ENCODE measurements at regions not wholly inside any gene's neighbourhood (a gene's known extent, or its start where the extent isn't known, plus 50 kb on each side); places are given as distances from the start of the nearest gene placed in this dataset.

DNA sequence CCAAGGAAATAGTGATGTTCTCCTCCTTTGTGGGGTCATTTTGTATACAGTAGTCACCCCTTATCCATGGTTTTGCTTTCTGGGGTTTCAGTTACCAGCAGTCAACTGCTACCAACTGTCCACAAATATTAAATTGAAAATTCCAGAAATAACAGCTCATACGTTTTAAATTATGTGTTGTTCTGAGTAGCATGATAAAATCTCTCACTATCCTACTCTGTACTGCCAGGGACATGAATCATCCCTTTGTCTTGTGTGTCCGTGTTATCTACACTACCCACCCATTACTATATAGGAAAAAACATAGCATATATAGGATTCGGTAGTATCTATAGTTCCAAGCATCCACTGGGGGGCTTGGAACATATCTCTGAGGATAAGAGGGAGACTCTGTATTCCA lies 120.9 kb upstream of the DCC start:
- ChIA-PET POLR2A (no interaction called here), CTCF (no interaction called here)
- TF ChIP-seq CTCF (IDR thresholded peaks at IDR 0.05; ENCODE audit: low read depth, low read length): no peak
- H3K27ac ChIP-seq (ENCODE audit: low read depth, low read length): no peak overlapping the region
- no peaks in the 10 kb centered on the region for H3K27me3 ChIP-seq (ENCODE audit: control insufficient read depth, insufficient read depth, low read length)
- H3K9me3 ChIP-seq (ENCODE audit: control insufficient read depth, insufficient read depth, low read length): no peaks in the 10 kb centered on the region
- DNase-seq (ENCODE audit: low read depth, low spot score): no peak
- H3K4me3 ChIP-seq (ENCODE audit: low read depth, low read length): no peak overlapping the region

DNA sequence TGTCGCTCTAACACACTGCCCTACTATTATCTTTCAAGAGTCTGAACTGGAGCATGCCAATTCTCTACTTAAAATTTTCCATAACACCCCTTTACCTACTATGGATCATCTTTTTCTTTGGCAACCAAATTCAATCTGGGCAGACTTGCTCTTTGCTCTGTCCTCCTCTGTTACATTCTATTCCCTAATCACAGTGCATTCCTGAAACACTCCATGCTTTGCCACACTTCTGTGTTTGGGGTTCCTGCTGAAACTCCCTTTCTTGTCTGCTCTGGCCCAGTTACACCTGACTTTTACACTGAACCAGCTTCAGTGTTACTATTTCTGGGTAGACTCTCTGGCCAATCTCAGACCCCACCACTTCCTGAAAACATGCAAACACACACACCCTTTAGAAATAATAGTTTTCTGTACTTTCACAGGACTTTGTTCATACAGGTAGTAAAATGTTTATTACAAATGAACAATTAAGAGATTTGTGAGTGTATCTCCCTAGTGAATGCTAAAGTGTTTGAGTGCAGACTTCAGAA lies 119.9 kb upstream of the DCC start:
- no peak for TF ChIP-seq CTCF (IDR thresholded peaks at IDR 0.05; ENCODE audit: low read depth, low read length)
- CTCF ChIA-PET: no interaction called here
- POLR2A ChIA-PET: no interaction called here
- H3K27ac ChIP-seq (ENCODE audit: low read depth, low read length): no peak overlapping the region
- DNase-seq (ENCODE audit: low read depth, low spot score): no peak
- H3K9me3 ChIP-seq (ENCODE audit: control insufficient read depth, insufficient read depth, low read length): no peaks in the 10 kb centered on the region
- no peaks in the 10 kb centered on the region for H3K27me3 ChIP-seq (ENCODE audit: control insufficient read depth, insufficient read depth, low read length)
- H3K4me3 ChIP-seq (ENCODE audit: low read depth, low read length): no peak overlapping the region

DNA sequence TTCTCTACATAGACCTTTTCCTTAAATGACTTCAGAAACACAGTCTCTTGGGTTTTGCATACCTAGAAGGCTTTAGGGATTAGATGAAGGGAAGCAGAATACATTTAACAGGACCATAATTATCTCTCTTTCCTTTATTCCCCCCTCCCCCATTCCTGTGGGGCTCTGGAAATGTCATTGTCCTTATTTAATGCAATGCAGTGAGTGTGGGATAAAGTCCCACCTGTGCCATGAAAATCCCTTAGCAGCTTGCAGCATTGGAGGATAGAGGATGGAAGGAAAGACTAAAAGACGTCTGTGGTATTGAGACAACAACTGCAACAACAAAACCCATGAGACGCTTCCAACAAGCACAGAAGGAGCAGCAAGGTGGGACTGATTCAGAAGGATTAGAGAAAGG lies 117.8 kb upstream of the DCC start:
- no peak for TF ChIP-seq CTCF (IDR thresholded peaks at IDR 0.05; ENCODE audit: low read depth, low read length)
- H3K27ac ChIP-seq (ENCODE audit: low read depth, low read length): no peak overlapping the region
- ChIA-PET POLR2A (no interaction called here), CTCF (no interaction called here)
- no peaks in the 10 kb centered on the region for H3K9me3 ChIP-seq (ENCODE audit: control insufficient read depth, insufficient read depth, low read length)
- DNase-seq (ENCODE audit: low read depth, low spot score): no peak
- no peaks in the 10 kb centered on the region for H3K27me3 ChIP-seq (ENCODE audit: control insufficient read depth, insufficient read depth, low read length)
- no peak overlapping the region for H3K4me3 ChIP-seq (ENCODE audit: low read depth, low read length)

GRCh38 chr18:52227536-52227935 lies 112.5 kb upstream of the DCC start:
- no peak overlapping the region for H3K4me3 ChIP-seq (ENCODE audit: low read depth, low read length)
- TF ChIP-seq CTCF (IDR thresholded peaks at IDR 0.05; ENCODE audit: low read depth, low read length): no peak
- H3K27ac ChIP-seq (ENCODE audit: low read depth, low read length): no peak overlapping the region
- ChIA-PET CTCF (no interaction called here), POLR2A (no interaction called here)
- H3K9me3 ChIP-seq (ENCODE audit: control insufficient read depth, insufficient read depth, low read length): no peaks in the 10 kb centered on the region
- no peak for DNase-seq (ENCODE audit: low read depth, low spot score)
- H3K27me3 ChIP-seq (ENCODE audit: control insufficient read depth, insufficient read depth, low read length): no peaks in the 10 kb centered on the region

GRCh38 chr18:52228166-52228565 lies 111.8 kb upstream of the DCC start:
- Histone ChIP-seq H3K4me3 (ENCODE audit: low read depth, low read length) (no peak overlapping the region), H3K27me3 (ENCODE audit: control insufficient read depth, insufficient read depth, low read length) (no peaks in the 10 kb centered on the region), H3K9me3 (ENCODE audit: control insufficient read depth, insufficient read depth, low read length) (no peaks in the 10 kb centered on the region), H3K27ac (ENCODE audit: low read depth, low read length) (no peak overlapping the region)
- CTCF ChIA-PET: no interaction called here
- TF ChIP-seq CTCF (IDR thresholded peaks at IDR 0.05; ENCODE audit: low read depth, low read length): no peak
- POLR2A ChIA-PET: no interaction called here
- DNase-seq (ENCODE audit: low read depth, low spot score): no peak

Measured in AG04450 (cell line).